ENCODE measurements at regions not wholly inside any gene's neighbourhood (a gene's known extent, or its start where the extent isn't known, plus 50 kb on each side); places are given as distances from the start of the nearest gene placed in this dataset.
"Not testable (repeated sequence)": the region's sequence is repeated elsewhere in the genome, so short reads cannot be mapped to it uniquely, and the experiment has no call there.

GRCh38 chr2:147348931-147349555, 495.8 kb upstream of the ACVR2A start:
- DNase-seq: no peak

- DNase-seq: no peak
These were observed 498.7 kb upstream of the ACVR2A start for GRCh38 chr2:147346142-147346541.

DNA sequence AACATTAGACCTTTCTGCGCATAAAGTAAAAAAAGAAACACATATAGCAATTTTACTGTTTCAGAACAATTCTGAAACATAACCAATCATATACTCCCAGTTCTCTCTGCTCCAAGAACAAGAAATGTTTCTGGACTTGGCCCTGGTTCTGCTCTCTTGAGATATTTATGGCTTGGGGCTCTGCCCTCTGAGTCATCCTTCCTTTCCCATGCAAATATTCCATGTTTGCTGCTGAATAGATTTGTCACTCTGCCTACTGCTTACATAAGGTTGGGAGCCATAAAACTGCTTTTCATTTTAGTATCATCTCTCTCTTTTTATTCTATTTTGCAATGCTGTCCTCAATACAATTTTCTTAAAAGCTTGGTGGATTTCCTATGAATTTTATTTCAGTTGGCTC, 499.6 kb upstream of the ACVR2A start:
- no peak for DNase-seq

GRCh38 chr2:147342329-147342728, 502.5 kb upstream of the ACVR2A start:
- no peak for DNase-seq

DNA sequence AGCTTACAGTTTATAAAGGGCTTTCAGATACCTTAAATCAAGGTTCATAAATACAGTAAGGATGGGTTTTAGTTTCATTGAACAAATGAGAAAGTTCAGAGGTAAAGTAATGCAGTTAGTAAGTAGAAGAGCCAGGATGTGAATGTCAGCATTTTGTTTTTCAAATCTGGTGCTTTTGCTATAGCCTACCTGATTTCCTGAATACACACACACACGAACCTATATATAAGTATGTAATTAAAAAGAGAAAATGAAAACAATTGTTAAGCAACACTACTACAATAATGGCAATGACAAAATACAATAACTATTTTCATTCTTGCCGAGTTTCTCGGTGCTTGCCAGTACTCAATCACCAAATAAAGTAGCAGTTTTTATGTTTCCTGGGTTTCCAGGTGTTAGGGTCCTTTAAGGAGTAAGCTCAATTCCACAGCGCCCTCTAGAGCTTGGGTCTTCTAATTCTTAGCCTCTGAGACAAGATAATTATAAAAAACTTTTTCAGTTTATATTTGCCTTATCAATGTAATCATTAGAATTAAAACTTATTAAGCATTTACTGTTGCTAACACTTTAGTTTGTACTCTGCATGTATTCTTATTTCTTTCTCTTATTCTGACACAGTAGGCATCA, 512.9 kb upstream of the ACVR2A start:
- DNase-seq: no peak

GRCh38 chr2:147330925-147331324, 513.9 kb upstream of the ACVR2A start:
- DNase-seq: no peak

DNA sequence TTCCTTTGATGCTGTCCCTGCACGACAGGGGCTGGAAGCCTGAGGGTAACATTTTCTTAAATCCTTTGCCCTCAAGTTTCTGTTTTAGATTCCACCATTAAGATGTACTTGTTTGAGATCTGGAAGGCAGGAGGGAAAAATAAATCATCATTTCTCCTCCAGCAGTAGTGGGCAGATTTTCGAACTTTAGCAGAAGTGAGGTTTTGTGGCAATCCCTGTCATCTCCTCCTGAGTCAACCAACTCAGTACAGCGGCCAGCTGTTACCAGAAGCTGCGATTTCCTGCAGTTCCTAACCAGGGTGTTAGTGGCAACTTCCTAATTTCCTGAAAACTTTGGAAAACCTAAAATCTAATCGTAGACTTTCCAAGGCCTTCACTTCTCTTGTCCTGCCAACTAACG, 517.2 kb upstream of the ACVR2A start:
- no peak for DNase-seq

- DNase-seq: no peak
These were observed 518.8 kb upstream of the ACVR2A start for GRCh38 chr2:147325990-147326389.

- DNase-seq: no peak
These were observed 524.7 kb upstream of the ACVR2A start for GRCh38 chr2:147320146-147320545.

GRCh38 chr2:147311058-147311430, 533.8 kb upstream of the ACVR2A start:
- DNase-seq: no peak

GRCh38 chr2:147310335-147311057, 534.3 kb upstream of the ACVR2A start:
- no peak for DNase-seq

GRCh38 chr2:147297820-147298219, 547.0 kb upstream of the ACVR2A start:
- peak; percentile 29 for DNase-seq

- DNase-seq: no peak
These were observed 549.9 kb upstream of the ACVR2A start for GRCh38 chr2:147294825-147295392.

DNA sequence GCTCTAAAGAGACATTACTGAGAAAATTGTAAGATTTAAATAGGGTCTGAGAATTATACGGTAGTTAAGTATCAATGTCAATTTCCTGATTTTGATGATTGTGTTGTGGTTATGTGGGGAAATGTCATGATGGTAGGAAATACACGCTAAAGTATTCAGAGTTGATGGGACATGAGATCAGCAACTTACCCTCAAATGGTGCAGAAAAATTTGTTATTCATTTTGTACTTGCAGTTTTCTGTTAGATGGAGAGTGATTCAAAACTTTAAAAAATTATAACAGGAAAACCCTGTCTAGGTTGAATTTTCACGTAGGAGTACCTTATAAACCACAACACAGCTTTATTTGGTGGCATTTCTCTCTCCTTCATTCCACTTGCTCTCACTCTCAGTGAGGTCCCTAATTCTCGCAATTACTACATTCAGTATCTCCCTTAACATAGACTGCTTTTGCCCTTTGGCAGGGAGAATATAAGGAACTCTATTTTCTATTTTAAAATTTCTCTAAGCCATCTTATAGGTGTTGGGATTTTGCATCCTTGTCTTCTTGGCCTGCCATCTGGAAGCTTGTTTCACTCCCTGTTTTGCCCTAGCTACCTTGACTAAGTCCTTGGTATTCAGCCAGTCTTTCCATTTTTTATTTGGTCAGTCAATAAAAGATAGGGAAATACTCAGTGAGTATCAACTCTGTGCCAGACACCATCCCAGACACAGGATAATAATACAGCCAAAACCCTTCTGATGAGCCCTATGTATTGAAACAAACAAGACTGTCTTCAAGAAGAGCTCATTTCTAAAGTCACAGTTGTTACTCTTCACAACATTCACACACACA, 550.6 kb upstream of the ACVR2A start:
- no peak for DNase-seq

GRCh38 chr2:147288131-147288530, 556.7 kb upstream of the ACVR2A start:
- DNase-seq: no peak

- no peak for DNase-seq
These were observed 568.9 kb upstream of the ACVR2A start for GRCh38 chr2:147275943-147276342.

- no peak for DNase-seq
These were observed 571.2 kb upstream of the ACVR2A start for GRCh38 chr2:147273628-147274027.

GRCh38 chr2:147273106-147273505, 571.7 kb upstream of the ACVR2A start:
- no peak for DNase-seq

- not testable (repeated sequence) for DNase-seq
These were observed 575.2 kb upstream of the ACVR2A start for GRCh38 chr2:147269581-147269980.

DNA sequence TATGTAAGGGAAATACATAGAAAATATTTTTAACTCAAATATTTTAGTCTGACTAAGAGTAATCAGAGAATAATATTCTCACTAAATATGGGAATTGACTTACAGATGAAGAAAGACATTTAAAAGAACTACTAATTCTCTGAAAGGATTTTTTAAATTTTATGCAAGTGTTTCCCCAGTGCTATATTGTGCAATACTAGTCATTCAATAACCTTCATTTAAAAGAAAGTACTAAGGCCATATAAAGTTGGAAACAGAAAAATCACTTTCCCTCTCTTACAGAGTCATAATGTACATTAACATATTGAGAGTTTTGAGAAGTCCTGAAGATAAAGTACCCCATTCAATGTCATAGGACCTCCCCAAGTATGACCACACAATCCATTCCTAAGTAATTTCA, 584.6 kb upstream of the ACVR2A start:
- DNase-seq: no peak

- DNase-seq: no peak
These were observed 589.0 kb upstream of the ACVR2A start for GRCh38 chr2:147255812-147256211.

DNA sequence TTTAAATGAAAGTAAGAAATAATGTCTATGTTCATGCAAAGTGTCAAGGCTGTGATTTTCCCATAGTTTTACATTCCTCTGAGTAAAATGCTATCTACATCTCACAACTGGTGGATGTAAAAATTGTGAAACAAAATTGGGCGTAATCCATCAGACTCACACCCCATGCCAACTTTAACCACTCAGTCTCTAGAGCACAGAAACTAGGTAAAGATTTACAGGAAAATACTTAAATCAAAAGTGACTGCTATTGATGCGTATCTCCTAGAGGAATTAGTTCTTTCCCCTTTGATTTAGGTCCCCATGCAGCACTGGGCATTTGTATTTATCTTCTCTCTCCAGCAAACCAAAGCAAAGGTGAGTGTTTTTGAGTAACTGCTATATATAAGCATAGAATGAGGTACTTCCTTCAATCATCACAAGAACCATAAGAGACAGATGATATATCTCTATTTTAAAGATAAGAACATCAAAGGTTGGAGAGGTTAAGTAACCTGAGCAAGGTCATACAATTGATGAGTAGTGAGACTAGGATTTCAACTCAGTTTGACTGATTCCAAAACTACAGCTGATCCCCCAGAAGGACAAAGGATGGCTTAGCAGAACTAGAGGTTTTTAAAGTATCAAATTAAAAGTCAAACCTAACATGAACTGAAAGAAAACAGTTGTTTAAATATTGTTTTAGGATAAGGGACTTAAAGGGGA, 594.0 kb upstream of the ACVR2A start:
- DNase-seq: no peak
